NT2/D1 (cell line): ENCODE measurements at regions not wholly inside any gene's neighbourhood (a gene's known extent, or its start where the extent isn't known, plus 50 kb on each side); places are given as distances from the start of the nearest gene placed in this dataset.

ENCODE experiments used
- SUZ12 ChIP-seq: IDR thresholded peaks from 2 replicates; pipeline ENCODE4 v1.6.1; 2011; ENCODE audit not compliant: insufficient read length, insufficient read depth; ENCODE audit errors: extremely low read depth
- YY1 ChIP-seq: IDR thresholded peaks from 2 replicates; pipeline ENCODE4 v1.6.1; 2011; ENCODE audit not compliant: insufficient read length, insufficient read depth
- ZNF274 ChIP-seq: IDR thresholded peaks from 2 replicates; pipeline ENCODE4 v1.6.1; 2011; ENCODE audit warnings: mild to moderate bottlenecking, low read depth, low read length

DNA sequence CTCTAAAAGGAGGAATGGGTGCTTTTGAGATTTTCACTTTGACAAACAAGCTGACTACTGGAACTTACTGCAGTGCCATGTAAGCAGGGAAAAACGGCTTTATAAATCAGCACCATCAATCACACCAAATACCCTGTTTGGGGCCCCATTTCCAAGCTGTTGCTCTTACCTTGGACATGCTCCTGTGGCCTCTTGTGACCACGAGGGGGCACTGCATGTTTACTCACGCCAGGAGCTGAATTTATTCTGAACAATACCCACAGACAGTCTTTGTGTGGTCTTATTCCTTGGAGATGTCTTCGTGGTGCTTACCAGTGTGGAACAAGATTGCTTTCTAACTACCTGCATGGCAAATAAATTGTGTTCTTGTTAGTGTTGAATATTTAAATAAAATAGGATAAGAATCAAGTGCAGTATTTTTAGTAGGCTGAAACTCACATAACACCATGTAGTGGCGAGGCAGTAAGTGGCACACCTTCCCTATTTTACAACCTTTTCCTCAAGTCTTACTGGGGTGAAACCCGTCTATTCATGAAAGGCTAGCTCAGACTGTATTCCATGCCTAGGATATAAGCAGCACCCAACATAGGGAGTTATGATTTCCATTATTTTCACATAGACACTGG is 155.5 kb upstream of the NMUR2 start:
- TF ChIP-seq SUZ12, result no peak
- no peak for TF ChIP-seq ZNF274
- TF ChIP-seq YY1, result no peak
